ENCODE measurements at regions not wholly inside any gene's neighbourhood (a gene's known extent, or its start where the extent isn't known, plus 50 kb on each side); places are given as distances from the start of the nearest gene placed in this dataset.

- no peak for TF ChIP-seq USF2 (IDR thresholded peaks at IDR 0.05; ENCODE audit: borderline replicate concordance, low read depth, low read length)
- TF ChIP-seq RELB (IDR thresholded peaks at IDR 0.05; ENCODE audit: low read depth) = no peak
- no peak for TF ChIP-seq ZZZ3 (IDR thresholded peaks at IDR 0.05; ENCODE audit: control insufficient read depth, insufficient read length, low read depth)
- TF ChIP-seq YY1 (IDR thresholded peaks at IDR 0.05; ENCODE audit: low read depth, low read length) = no peak
Measured at GRCh38 chr9:2243666-2244555, 228.8 kb downstream of the SMARCA2 start (continued).

- Histone ChIP-seq H3K9me3 (replicated peaks; ENCODE audit: control insufficient read depth, insufficient read depth, low read length) (peaks cover 3% of the 10 kb centered on the region; the same call in 2 of the 3 replicates), H3K27me3 (replicated peaks in 1 of 2; ENCODE audit: control insufficient read depth in 2 of 2, insufficient read depth in 2 of 2, low read length in 1 of 2) (0 out of 4 replicates have a peak, but pooled peaks cover 0 to 3% of the 10 kb centered on the region in 2 experiments), H3K79me2 (ENCODE audit: control insufficient read depth, insufficient read depth, low read length) (no peaks in the 10 kb centered on the region), H2AFZ (ENCODE audit: control insufficient read depth, low read depth, low read length) (no peak overlapping the region), H3K4me3 (no peak overlapping the region), H3K4me2 (ENCODE audit: control insufficient read depth, insufficient read depth) (no peak overlapping the region), H3K9ac (ENCODE audit: control insufficient read depth, insufficient read depth, low read length) (no peak overlapping the region), H3K4me1 (ENCODE audit: control insufficient read depth, insufficient read depth, low read length) (peaks cover 2% of the 10 kb centered on the region), H3K27ac (ENCODE audit: control insufficient read depth, insufficient read depth) (no peak overlapping the region), H3K36me3 (ENCODE audit: control insufficient read depth in 2 of 2, insufficient read depth in 2 of 2, low read length in 1 of 2) (no peaks in the 10 kb centered on the region), H4K20me1 (ENCODE audit: control insufficient read depth, insufficient read depth) (no peaks in the 10 kb centered on the region)
- ChIA-PET RAD21 (ENCODE audit: unreplicated experiment) (no interaction called here), POLR2A (no interaction called here), SMC1A (ENCODE audit: uncharacterized antibody, unreplicated experiment) (no interaction called here), CTCF (no interaction called here)
- intact Hi-C loops (cut with micrococcal nuclease; ENCODE audit: unreplicated experiment) = no loop called here
- BruUV-seq (replicated peaks) = no TSS peak
- in situ Hi-C loops (cut with MboI) = no loop called here
- DNase-seq (ENCODE audit: low read depth, low spot score) (no peak), ATAC-seq (no peak), FAIRE-seq (no peak)
- TF ChIP-seq TBL1XR1 (IDR thresholded peaks at IDR 0.05; ENCODE audit: low read depth, low read length) (no peak), SREBF1 (IDR thresholded peaks at IDR 0.05; ENCODE audit: low read length) (no peak), ZNF384 (IDR thresholded peaks at IDR 0.05; ENCODE audit: borderline replicate concordance, low read depth, low read length) (no peak)
- WGBS (ENCODE audit: insufficient coverage, insufficient replicate concordance, low lambda C conversion rate, missing lambda C conversion rate) = 39% methylated on average over 6 of the region's 6 CpGs
Measured at GRCh38 chr9:2247340-2247739, 232.2 kb downstream of the SMARCA2 start.
